Bone marrow (tissue), 2 donors: ENCODE measurements at regions not wholly inside any gene's neighbourhood (a gene's known extent, or its start where the extent isn't known, plus 50 kb on each side); places are given as distances from the start of the nearest gene placed in this dataset.
"Not testable (repeated sequence)": the region's sequence is repeated elsewhere in the genome, so short reads cannot be mapped to it uniquely, and the experiment has no call there.

Experiments used
- DNase-seq, 2 donors: peaks; one replicate each; lab custom pipeline; 2025; lab: John Stamatoyannopoulos, UW

- no peak for DNase-seq
Observed at GRCh38 chr18:41693008-41693407, 262.0 kb upstream of the PIK3C3 start.

- no peak for DNase-seq
Observed at GRCh38 chr18:41690332-41691127, 264.5 kb upstream of the PIK3C3 start.

- DNase-seq = no peak
Observed at GRCh38 chr18:41687138-41687537, 267.9 kb upstream of the PIK3C3 start.

GRCh38 chr18:41681138-41681880, 273.7 kb upstream of the PIK3C3 start:
- no peak for DNase-seq

GRCh38 chr18:41674506-41674905, 280.5 kb upstream of the PIK3C3 start:
- DNase-seq = no peak

- no peak for DNase-seq
Observed at GRCh38 chr18:41666231-41666630, 288.8 kb upstream of the PIK3C3 start.

GRCh38 chr18:41665210-41665609, 289.8 kb upstream of the PIK3C3 start:
- no peak for DNase-seq

- no peak for DNase-seq
Observed at GRCh38 chr18:41660654-41661053, 294.4 kb upstream of the PIK3C3 start.

- no peak for DNase-seq
Observed at GRCh38 chr18:41659438-41660130, 295.4 kb upstream of the PIK3C3 start.

- DNase-seq = no peak
Observed at GRCh38 chr18:41657189-41657588, 297.8 kb upstream of the PIK3C3 start.

GRCh38 chr18:41655074-41655473, 300.0 kb upstream of the PIK3C3 start:
- DNase-seq = no peak

GRCh38 chr18:41647914-41648313, 307.1 kb upstream of the PIK3C3 start:
- DNase-seq = no peak

- DNase-seq = no peak
Observed at GRCh38 chr18:41646915-41647620, 308.0 kb upstream of the PIK3C3 start.

GRCh38 chr18:41645589-41646360, 309.3 kb upstream of the PIK3C3 start:
- DNase-seq = no peak

- DNase-seq = no peak
Observed at GRCh38 chr18:41644466-41644865, 310.6 kb upstream of the PIK3C3 start.

- DNase-seq = no peak
Observed at GRCh38 chr18:41643427-41643826, 311.6 kb upstream of the PIK3C3 start.

GRCh38 chr18:41642756-41643155, 312.3 kb upstream of the PIK3C3 start:
- DNase-seq = no peak

- no peak for DNase-seq
Observed at GRCh38 chr18:41639218-41639617, 315.8 kb upstream of the PIK3C3 start.

- not testable (repeated sequence) for DNase-seq
Observed at GRCh38 chr18:41631723-41632285, 323.2 kb upstream of the PIK3C3 start.

GRCh38 chr18:41630232-41630886, 324.7 kb upstream of the PIK3C3 start:
- DNase-seq = no peak

- no peak for DNase-seq
Observed at GRCh38 chr18:41624460-41624859, 330.6 kb upstream of the PIK3C3 start.
